T-helper 17 cell (primary cell): ENCODE measurements at regions not wholly inside any gene's neighbourhood (a gene's known extent, or its start where the extent isn't known, plus 50 kb on each side); places are given as distances from the start of the nearest gene placed in this dataset.
"Not testable (repeated sequence)": the region's sequence is repeated elsewhere in the genome, so short reads cannot be mapped to it uniquely, and the experiment has no call there.

Source experiments
- ATAC-seq: fragments of 150-1000 bp; cut with Tn5 transposase; 2 replicates; pipeline ENCODE4 v1.10.0; 2021; ENCODE audit warnings: mild to moderate bottlenecking, moderate library complexity
- DNase-seq, 3 donors: peaks; one replicate each; pipeline versions ENCODE4 v3.0.0 to v3.0.0-alpha.2; 2020 to 2021
- H3K9me3 ChIP-seq: one replicate; pipeline ENCODE4 v1.7.0; 2013; ENCODE audit warnings: low read length, mild to moderate bottlenecking; ENCODE audit not compliant: control insufficient read depth, poor library complexity, severe bottlenecking
- H3K27ac Mint-ChIP-seq: one replicate; pipeline ENCODE4 v1.8.0; 2022; ENCODE audit warnings: mild to moderate bottlenecking, moderate library complexity, mixed read lengths
- H3K27me3 Mint-ChIP-seq: one replicate; pipeline ENCODE4 v1.8.0; 2022; ENCODE audit warnings: mixed read lengths
- H3K36me3 Mint-ChIP-seq: one replicate; pipeline ENCODE4 v1.8.0; 2022; ENCODE audit warnings: low read depth, mixed read lengths
- H3K4me1 Mint-ChIP-seq: one replicate; pipeline ENCODE4 v1.8.0; 2022; ENCODE audit warnings: mild to moderate bottlenecking, mixed read lengths
- H3K4me3 Mint-ChIP-seq: one replicate; pipeline ENCODE4 v1.8.0; 2022; ENCODE audit warnings: mild to moderate bottlenecking, moderate library complexity, mixed read lengths

- Mint-ChIP-seq H3K4me3 (no peak overlapping the region), H3K27ac (no peak overlapping the region), H3K4me1 (no peaks in the 10 kb centered on the region), H3K27me3 (peaks cover 11% of the 10 kb centered on the region), H3K36me3 (no peaks in the 10 kb centered on the region)
- ATAC-seq (no peak), DNase-seq (no peak)
- no peaks in the 10 kb centered on the region for H3K9me3 ChIP-seq
These were observed 144.2 kb upstream of the EPB41L4A start for GRCh38 chr5:112563169-112563826.

DNA sequence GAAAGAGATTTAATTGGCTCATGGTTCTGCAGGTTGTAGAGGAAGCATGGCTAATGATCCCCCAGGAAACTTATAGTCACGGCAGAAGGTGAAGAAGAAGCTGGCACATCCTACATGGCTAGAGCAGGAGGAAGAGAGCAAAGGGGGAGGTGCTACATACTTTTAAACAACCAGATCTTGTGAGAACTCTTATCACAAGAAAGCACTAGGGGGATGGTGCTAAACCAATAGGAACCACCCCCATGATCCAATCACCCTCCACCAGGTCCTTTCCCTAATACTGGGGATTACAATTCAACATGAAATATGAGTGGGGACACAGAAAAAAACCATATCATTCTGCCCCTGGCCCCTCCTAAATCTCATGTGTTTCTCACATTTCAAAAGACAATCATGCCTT is 147.2 kb upstream of the EPB41L4A start:
- DNase-seq (no peak), ATAC-seq (no peak)
- Mint-ChIP-seq H3K27ac (no peak overlapping the region), H3K27me3 (peaks cover 19% of the 10 kb centered on the region), H3K4me1 (no peaks in the 10 kb centered on the region), H3K4me3 (no peak overlapping the region), H3K36me3 (no peaks in the 10 kb centered on the region)
- H3K9me3 ChIP-seq = no peaks in the 10 kb centered on the region

- no peaks in the 10 kb centered on the region for H3K36me3 Mint-ChIP-seq
- ATAC-seq (no peak), DNase-seq (no peak)
- no peak overlapping the region for H3K27ac Mint-ChIP-seq
- H3K27me3 Mint-ChIP-seq = peaks cover 36% of the 10 kb centered on the region
- no peaks in the 10 kb centered on the region for H3K9me3 ChIP-seq
- H3K4me3 Mint-ChIP-seq = no peak overlapping the region
- H3K4me1 Mint-ChIP-seq = no peaks in the 10 kb centered on the region
These were observed 150.5 kb upstream of the EPB41L4A start for GRCh38 chr5:112569596-112569995.

- H3K4me1 Mint-ChIP-seq = no peaks in the 10 kb centered on the region
- no peaks in the 10 kb centered on the region for H3K36me3 Mint-ChIP-seq
- no peak for DNase-seq
- H3K27me3 Mint-ChIP-seq = peaks cover 36% of the 10 kb centered on the region
- H3K9me3 ChIP-seq = no peaks in the 10 kb centered on the region
- no peak overlapping the region for H3K4me3 Mint-ChIP-seq
- no peak for ATAC-seq
- no peak overlapping the region for H3K27ac Mint-ChIP-seq
These were observed 151.8 kb upstream of the EPB41L4A start for GRCh38 chr5:112570708-112571444.

DNA sequence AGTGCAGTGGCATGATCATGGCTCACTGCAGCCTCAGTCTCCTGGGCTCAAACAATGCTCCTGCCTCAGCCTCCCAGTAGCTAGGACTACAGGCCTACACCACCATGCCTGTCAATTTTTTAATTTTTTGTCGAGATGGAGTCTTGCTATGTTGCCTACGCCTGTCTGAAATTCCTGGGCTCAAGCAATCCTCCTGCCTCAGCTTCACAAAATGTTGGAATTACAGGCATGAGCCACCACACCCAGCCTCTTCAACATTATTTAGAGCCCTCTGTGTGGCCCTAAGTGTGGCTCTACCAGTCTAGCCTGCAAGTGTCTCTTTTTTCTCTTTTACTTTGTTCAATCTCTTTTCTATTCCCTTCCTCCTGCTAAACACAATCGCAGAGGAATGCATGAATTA is 154.4 kb upstream of the EPB41L4A start:
- no peaks in the 10 kb centered on the region for H3K36me3 Mint-ChIP-seq
- H3K4me1 Mint-ChIP-seq = no peaks in the 10 kb centered on the region

GRCh38 chr5:112574536-112574935 is 155.5 kb upstream of the EPB41L4A start:
- Mint-ChIP-seq H3K4me3 (no peak overlapping the region), H3K4me1 (no peaks in the 10 kb centered on the region), H3K36me3 (no peaks in the 10 kb centered on the region), H3K27ac (no peak overlapping the region), H3K27me3 (peaks cover 28% of the 10 kb centered on the region)
- H3K9me3 ChIP-seq = no peaks in the 10 kb centered on the region
- no peak for ATAC-seq
- DNase-seq = no peak

More for the DNA sequence above, 154.4 kb upstream of the EPB41L4A start:
- no peak overlapping the region for H3K27ac Mint-ChIP-seq
- peaks cover 28% of the 10 kb centered on the region for H3K27me3 Mint-ChIP-seq
- no peak for DNase-seq
- no peak overlapping the region for H3K4me3 Mint-ChIP-seq
- no peaks in the 10 kb centered on the region for H3K9me3 ChIP-seq
- ATAC-seq = no peak

GRCh38 chr5:112576298-112576925 is 157.3 kb upstream of the EPB41L4A start:
- ATAC-seq (no peak), DNase-seq (no peak)
- no peaks in the 10 kb centered on the region for H3K9me3 ChIP-seq
- no peaks in the 10 kb centered on the region for H3K4me1 Mint-ChIP-seq
- H3K4me3 Mint-ChIP-seq = no peak overlapping the region
- no peak overlapping the region for H3K27ac Mint-ChIP-seq
- H3K36me3 Mint-ChIP-seq = no peaks in the 10 kb centered on the region
- peaks cover 16% of the 10 kb centered on the region for H3K27me3 Mint-ChIP-seq

DNA sequence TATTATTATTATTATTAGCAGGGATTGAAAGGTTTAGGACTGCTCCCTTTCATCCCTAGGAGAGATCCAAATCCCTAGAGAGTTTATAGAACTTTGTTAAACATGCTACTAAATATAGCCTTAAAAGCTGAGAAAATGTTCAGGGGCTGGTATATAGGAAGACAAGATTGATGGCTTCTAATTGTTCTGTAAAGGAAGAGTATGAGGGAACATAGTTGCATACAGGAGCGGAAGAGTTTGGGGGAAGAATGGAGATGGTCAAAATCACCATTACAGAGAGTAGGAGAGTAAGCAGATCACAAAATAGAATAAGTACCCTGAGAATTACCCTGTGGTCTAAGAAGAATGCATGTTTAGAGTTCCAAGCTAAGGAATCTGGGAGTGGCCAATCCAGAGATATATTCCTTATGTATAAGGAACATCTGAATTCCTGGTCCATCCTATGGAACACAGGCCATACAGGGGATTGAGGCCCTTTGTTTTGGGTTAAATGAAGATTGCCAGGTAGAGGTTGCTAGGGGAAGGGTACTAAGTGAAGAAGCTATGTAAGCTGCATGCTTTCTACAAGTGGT is 158.0 kb upstream of the APC start:
- Mint-ChIP-seq H3K27ac (no peak overlapping the region), H3K4me1 (no peaks in the 10 kb centered on the region), H3K27me3 (peaks cover 6% of the 10 kb centered on the region), H3K4me3 (no peak overlapping the region), H3K36me3 (no peaks in the 10 kb centered on the region)
- DNase-seq (no peak), ATAC-seq (no peak)
- H3K9me3 ChIP-seq = no peaks in the 10 kb centered on the region

DNA sequence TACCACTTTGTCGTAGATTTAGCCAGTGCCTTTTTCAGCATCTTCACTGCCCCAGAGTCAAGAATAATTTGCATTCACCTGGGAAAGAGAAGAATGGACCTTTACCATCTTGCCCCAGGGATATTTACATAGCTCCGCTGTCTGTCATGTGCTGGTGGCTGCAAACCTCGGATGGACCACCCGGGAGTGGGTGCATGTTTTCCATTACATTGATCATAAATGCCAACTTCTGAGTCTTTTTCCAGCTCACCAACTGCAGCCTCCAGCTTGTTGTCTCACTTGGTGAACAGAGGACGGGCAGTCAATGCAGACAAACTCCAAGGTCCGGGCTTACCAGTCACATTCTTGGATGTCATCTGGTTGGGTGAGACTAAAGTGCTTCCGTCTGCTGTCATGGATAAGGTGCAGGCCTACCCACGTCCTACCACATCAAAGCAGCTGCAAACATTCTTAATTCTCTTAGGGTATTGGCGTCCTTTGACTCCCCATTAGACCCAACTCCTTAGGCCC is 155.8 kb upstream of the APC start:
- ATAC-seq (no peak), DNase-seq (no peak)
- no peaks in the 10 kb centered on the region for H3K36me3 Mint-ChIP-seq
- no peak overlapping the region for H3K4me3 Mint-ChIP-seq
- H3K9me3 ChIP-seq = no peaks in the 10 kb centered on the region
- H3K4me1 Mint-ChIP-seq = no peaks in the 10 kb centered on the region
- H3K27ac Mint-ChIP-seq = no peak overlapping the region
- H3K27me3 Mint-ChIP-seq = peaks cover 17% of the 10 kb centered on the region

DNA sequence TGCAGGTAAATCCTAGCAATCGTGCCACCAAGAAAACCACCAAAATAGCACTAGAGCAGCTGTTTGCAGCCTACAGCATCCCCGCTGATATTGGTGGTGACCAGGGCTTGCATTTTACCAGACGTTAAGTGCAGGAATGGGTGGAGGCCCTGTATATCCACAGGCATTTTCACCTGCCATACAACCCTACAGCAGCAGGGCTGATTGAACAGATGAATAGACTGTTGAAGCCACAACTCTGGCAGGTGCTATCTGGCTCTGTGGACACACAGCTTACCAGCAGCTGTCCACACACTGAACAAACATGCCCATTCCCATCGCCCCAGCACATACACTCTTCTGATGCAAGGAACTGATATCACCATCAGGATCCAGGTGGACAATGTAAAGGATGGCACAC is 154.5 kb upstream of the APC start:
- DNase-seq = no peak
- no peaks in the 10 kb centered on the region for H3K9me3 ChIP-seq
- Mint-ChIP-seq H3K4me3 (no peak overlapping the region), H3K27ac (no peak overlapping the region), H3K36me3 (no peaks in the 10 kb centered on the region), H3K27me3 (peaks cover 21% of the 10 kb centered on the region), H3K4me1 (no peaks in the 10 kb centered on the region)
- no peak for ATAC-seq

GRCh38 chr5:112584781-112585180 is 152.9 kb upstream of the APC start:
- H3K27me3 Mint-ChIP-seq = peaks cover 21% of the 10 kb centered on the region
- no peaks in the 10 kb centered on the region for H3K4me1 Mint-ChIP-seq
- DNase-seq = no peak
- no peaks in the 10 kb centered on the region for H3K9me3 ChIP-seq
- no peak overlapping the region for H3K27ac Mint-ChIP-seq
- no peak for ATAC-seq
- no peaks in the 10 kb centered on the region for H3K36me3 Mint-ChIP-seq
- H3K4me3 Mint-ChIP-seq = no peak overlapping the region

- Mint-ChIP-seq H3K36me3 (no peaks in the 10 kb centered on the region), H3K4me1 (no peaks in the 10 kb centered on the region)
- DNase-seq = no peak
These were observed 151.1 kb upstream of the APC start for GRCh38 chr5:112586596-112587062.

DNA sequence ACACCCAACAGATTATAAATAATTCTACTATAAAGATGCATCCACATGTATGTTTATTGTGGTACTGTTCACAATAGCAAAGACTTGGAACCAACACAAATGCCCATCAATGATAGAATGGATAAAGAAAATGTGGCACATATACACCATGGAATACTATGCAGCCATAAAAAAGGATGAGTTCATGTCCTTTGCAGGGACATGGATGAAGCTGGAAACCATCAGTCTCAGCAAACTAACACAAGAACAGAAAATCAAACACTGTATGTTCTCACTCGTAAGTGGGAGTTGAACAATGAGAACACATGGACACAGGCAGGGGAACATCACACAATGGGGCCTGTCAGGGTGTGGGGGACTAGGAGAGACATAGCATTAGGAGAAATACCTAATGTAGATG is 146.8 kb upstream of the APC start:
- not testable (repeated sequence) for H3K4me3 Mint-ChIP-seq, H3K4me1 Mint-ChIP-seq, DNase-seq, H3K9me3 ChIP-seq, ATAC-seq, H3K27ac Mint-ChIP-seq, H3K36me3 Mint-ChIP-seq
- H3K27me3 Mint-ChIP-seq = peaks cover 14% of the 10 kb centered on the region

More at GRCh38 chr5:112586596-112587062, 151.1 kb upstream of the APC start:
- no peak for ATAC-seq
- Mint-ChIP-seq H3K4me3 (no peak overlapping the region), H3K27ac (no peak overlapping the region), H3K27me3 (peaks cover 21% of the 10 kb centered on the region)
- H3K9me3 ChIP-seq = no peaks in the 10 kb centered on the region
